ENCODE measurements at regions not wholly inside any gene's neighbourhood (a gene's known extent, or its start where the extent isn't known, plus 50 kb on each side); places are given as distances from the start of the nearest gene placed in this dataset.

DNA sequence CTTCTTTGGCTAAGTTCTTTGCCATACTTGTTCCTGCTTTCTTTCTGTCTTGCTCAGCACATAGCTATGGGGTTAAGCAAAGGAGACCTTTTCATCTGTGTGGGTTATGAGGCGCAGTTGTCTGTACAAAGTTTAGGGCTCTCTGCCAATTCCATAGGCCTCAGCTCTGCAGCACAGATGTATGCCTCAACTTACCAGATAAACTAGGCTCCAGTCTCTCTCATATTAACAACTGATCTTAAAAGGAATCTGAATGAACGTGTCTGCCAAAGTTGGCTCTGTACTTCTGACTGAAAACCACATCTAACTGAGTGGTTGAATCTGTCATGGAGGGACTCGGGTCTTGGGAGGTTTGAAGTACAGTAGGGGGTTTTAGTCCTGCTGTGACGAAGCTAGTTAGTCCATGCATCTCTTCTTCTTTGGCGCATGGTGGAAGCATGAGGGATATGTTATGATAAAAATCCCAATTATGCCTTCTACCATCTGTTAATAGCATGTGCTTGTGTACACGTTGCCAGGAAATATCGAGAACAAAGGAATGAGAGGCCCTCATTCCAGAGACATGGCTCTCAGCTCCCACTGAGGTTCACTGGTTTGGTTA is 114.6 kb upstream of the TSC22D2 start:
- Mint-ChIP-seq H3K27ac (ENCODE audit: unreplicated experiment) (no peak overlapping the region), H3K4me1 (no peaks in the 10 kb centered on the region), H3K36me3 (ENCODE audit: low read depth) (peaks cover 2% of the 10 kb centered on the region), H3K4me3 (no peak overlapping the region), H3K27me3 (ENCODE audit: low read depth) (no peaks in the 10 kb centered on the region), H3K9me3 (peaks cover 3% of the 10 kb centered on the region)
- no peak for DNase-seq (ENCODE audit: low read depth, low spot score)
- TF ChIP-seq, protein P1, sequence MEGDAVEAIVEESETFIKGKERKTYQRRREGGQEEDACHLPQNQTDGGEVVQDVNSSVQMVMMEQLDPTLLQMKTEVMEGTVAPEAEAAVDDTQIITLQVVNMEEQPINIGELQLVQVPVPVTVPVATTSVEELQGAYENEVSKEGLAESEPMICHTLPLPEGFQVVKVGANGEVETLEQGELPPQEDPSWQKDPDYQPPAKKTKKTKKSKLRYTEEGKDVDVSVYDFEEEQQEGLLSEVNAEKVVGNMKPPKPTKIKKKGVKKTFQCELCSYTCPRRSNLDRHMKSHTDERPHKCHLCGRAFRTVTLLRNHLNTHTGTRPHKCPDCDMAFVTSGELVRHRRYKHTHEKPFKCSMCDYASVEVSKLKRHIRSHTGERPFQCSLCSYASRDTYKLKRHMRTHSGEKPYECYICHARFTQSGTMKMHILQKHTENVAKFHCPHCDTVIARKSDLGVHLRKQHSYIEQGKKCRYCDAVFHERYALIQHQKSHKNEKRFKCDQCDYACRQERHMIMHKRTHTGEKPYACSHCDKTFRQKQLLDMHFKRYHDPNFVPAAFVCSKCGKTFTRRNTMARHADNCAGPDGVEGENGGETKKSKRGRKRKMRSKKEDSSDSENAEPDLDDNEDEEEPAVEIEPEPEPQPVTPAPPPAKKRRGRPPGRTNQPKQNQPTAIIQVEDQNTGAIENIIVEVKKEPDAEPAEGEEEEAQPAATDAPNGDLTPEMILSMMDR (conservative IDR thresholded peaks at IDR 0.05), result no peak

DNA sequence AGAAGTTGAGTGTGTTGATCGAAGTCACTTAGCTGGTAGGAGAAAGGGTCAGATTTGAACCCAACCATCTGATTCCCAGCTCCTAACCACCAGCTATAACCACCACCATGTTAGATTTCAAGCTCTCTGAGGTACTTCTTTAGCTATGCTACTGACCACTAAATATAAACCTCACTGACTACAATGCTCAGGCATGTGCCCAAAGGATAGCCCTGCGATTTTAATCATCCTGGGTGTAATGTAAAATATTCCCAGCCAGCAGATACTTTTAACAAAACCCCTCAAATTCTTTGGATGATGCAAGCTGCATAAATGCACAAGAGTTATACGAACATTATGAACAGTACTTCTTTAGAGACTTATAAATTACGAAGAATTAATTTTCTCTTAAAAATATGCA is 115.2 kb upstream of the TSC22D2 start:
- Mint-ChIP-seq H3K4me3 (no peak overlapping the region), H3K4me1 (no peaks in the 10 kb centered on the region), H3K9me3 (peaks cover 3% of the 10 kb centered on the region), H3K36me3 (ENCODE audit: low read depth) (peaks cover 2% of the 10 kb centered on the region), H3K27ac (ENCODE audit: unreplicated experiment) (no peak overlapping the region), H3K27me3 (ENCODE audit: low read depth) (no peaks in the 10 kb centered on the region)
- no peak for DNase-seq (ENCODE audit: low read depth, low spot score)
- TF ChIP-seq, protein P1 (conservative IDR thresholded peaks at IDR 0.05), result no peak

DNA sequence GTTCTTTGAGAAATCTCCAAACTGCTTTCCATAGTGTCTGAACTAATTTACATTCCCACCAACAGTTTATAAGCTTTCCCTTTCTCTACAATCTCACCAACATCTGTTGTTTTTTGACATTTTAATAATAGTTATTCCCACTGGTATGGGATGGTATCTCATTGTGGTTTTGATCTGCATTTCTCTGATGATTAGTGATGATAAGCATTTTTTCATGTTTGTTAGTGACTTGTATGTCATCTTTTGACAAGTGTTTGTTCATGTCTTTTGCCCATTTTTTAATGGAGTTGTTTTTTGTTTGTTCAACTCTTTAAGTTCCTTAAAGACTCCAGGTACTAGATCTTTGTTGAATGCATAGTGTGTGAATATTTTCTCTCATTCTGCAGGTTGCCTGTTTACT is 116.6 kb upstream of the TSC22D2 start:
- Mint-ChIP-seq H3K9me3 (peaks cover 3% of the 10 kb centered on the region), H3K27ac (ENCODE audit: unreplicated experiment) (no peak overlapping the region), H3K27me3 (ENCODE audit: low read depth) (no peaks in the 10 kb centered on the region), H3K4me3 (no peak overlapping the region), H3K4me1 (no peaks in the 10 kb centered on the region), H3K36me3 (ENCODE audit: low read depth) (peaks cover 2% of the 10 kb centered on the region)
- TF ChIP-seq, protein P1 (conservative IDR thresholded peaks at IDR 0.05), result no peak
- DNase-seq (ENCODE audit: low read depth, low spot score), result no peak

DNA sequence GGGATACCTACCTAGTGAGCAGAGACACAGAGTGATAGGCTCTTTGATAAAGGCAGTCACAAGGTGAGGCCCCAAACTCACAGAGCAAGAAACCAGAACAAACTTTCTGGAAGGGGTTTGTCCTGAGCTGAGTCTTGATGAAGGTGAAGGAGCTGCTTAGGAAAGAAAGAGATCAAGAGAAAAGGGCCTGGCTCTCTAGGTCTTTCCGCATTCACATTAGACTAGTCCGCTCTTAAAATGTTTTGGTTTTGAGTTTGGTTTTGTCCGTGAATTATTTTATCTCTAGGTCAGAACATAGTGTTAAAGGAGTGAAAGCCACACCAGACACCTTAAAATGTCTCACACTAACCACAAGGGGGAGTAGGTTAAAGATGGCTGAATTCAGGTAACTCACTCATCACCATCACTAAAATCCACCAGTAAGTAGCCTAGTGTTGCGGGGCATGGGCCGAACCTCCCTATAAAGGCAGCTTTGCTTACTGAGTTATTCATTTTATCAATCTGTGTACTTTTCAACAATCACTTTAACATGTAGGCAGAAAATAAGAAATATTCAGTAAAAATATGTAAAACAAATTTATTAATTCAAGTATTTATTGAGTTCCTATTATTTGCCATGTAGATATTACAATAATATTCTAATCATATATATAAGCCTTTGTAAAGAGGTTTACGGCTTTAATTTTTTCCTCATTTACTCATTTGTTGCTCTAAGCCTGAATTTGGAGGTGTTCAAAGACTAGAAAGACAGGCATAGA is 121.5 kb upstream of the TSC22D2 start:
- Mint-ChIP-seq H3K9me3 (peaks cover 12% of the 10 kb centered on the region), H3K36me3 (ENCODE audit: low read depth) (peaks cover 1% of the 10 kb centered on the region), H3K4me1 (no peaks in the 10 kb centered on the region), H3K27ac (ENCODE audit: unreplicated experiment) (no peak overlapping the region), H3K4me3 (no peak overlapping the region), H3K27me3 (ENCODE audit: low read depth) (no peaks in the 10 kb centered on the region)
- TF ChIP-seq, protein P1 (conservative IDR thresholded peaks at IDR 0.05), result peak; percentile 77
- no peak for DNase-seq (ENCODE audit: low read depth, low spot score)

DNA sequence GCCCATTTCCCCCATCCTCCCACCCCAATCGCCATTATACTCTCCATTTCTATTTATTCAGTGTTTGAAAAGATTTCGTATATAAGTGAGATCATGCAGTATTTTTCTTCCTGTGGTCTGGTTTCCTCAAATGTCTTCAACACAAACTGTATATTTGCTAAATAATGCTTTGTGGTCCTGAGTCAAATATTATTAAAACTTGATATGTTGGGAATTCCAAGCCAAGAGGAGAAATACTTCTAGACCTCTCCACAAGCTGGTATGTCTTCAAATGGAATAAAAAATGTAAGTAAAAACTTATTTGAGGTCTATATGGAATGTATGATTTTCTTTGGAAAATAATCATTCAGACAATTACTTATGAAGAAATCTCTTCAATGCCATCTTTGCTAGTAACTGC is 122.5 kb upstream of the TSC22D2 start:
- Mint-ChIP-seq H3K9me3 (peaks cover 12% of the 10 kb centered on the region), H3K4me3 (no peak overlapping the region), H3K27ac (ENCODE audit: unreplicated experiment) (no peak overlapping the region), H3K27me3 (ENCODE audit: low read depth) (no peaks in the 10 kb centered on the region), H3K4me1 (no peaks in the 10 kb centered on the region), H3K36me3 (ENCODE audit: low read depth) (no peaks in the 10 kb centered on the region)
- no peak for DNase-seq (ENCODE audit: low read depth, low spot score)
- TF ChIP-seq, protein P1 (conservative IDR thresholded peaks at IDR 0.05), result no peak

All from neural crest cell (in vitro differentiated cells).